Osteoblast (primary cell): ENCODE measurements at regions not wholly inside any gene's neighbourhood (a gene's known extent, or its start where the extent isn't known, plus 50 kb on each side); places are given as distances from the start of the nearest gene placed in this dataset.

Experiments used
- DNase-seq: peaks from one replicate; pipeline ENCODE4 v3.0.0; 2011; ENCODE audit warnings: low spot score, mixed read lengths; ENCODE audit not compliant: insufficient read length; ENCODE audit errors: missing footprints
- H2AFZ ChIP-seq: 2 replicates; pipeline ENCODE4 v1.6.0; 2011; ENCODE audit warnings: mild to moderate bottlenecking, low read length
- H3K27ac ChIP-seq: 2 replicates; pipeline ENCODE4 v1.5.1; 2011; ENCODE audit warnings: mild to moderate bottlenecking, low read depth, low read length, moderate library complexity
- H3K27me3 ChIP-seq: 2 replicates; pipeline ENCODE4 v1.6.0; 2012; ENCODE audit warnings: mild to moderate bottlenecking, control low read depth, inconsistent platforms, low read length, moderate library complexity; ENCODE audit not compliant: insufficient read depth
- H3K36me3 ChIP-seq: 2 replicates; pipeline ENCODE4 v1.5.1; 2011; ENCODE audit warnings: mild to moderate bottlenecking, low read length, control low read depth, moderate library complexity; ENCODE audit not compliant: insufficient read depth
- H3K4me1 ChIP-seq: 2 replicates; pipeline ENCODE4 v1.5.1; 2011; ENCODE audit warnings: mild to moderate bottlenecking, low read length, control low read depth, moderate library complexity; ENCODE audit not compliant: insufficient read depth
- H3K4me2 ChIP-seq: 2 replicates; pipeline ENCODE4 v1.6.0; 2011; ENCODE audit warnings: mild to moderate bottlenecking, low read length; ENCODE audit not compliant: insufficient read depth
- H3K4me3 ChIP-seq: fragments of 200-600 bp; sonication (generic); 3 replicates; pipeline ENCODE4 v1.5.1; 2012; ENCODE audit warnings: mild to moderate bottlenecking, low read length, inconsistent platforms; ENCODE audit not compliant: insufficient read depth
- H3K79me2 ChIP-seq: 2 replicates; pipeline ENCODE4 v1.6.0; 2012; ENCODE audit warnings: mild to moderate bottlenecking, low read length, control low read depth, inconsistent platforms; ENCODE audit not compliant: insufficient read depth
- H3K9me3 ChIP-seq: 2 replicates; pipeline ENCODE4 v1.5.1; 2011; ENCODE audit warnings: low read depth, low read length, control low read depth
- H4K20me1 ChIP-seq: 2 replicates; pipeline ENCODE4 v1.6.0; 2012; ENCODE audit warnings: mild to moderate bottlenecking, low read length, control low read depth; ENCODE audit not compliant: insufficient read depth
- CTCF ChIP-seq: IDR thresholded peaks from 2 replicates; pipeline ENCODE4 v1.5.1; 2011; ENCODE audit warnings: mild to moderate bottlenecking, low read depth, low read length, moderate library complexity; ENCODE audit errors: extremely low read depth

GRCh38 chr16:5526826-5527225, 429.2 kb upstream of the EEF2KMT start:
- TF ChIP-seq CTCF = no peak
- Histone ChIP-seq H3K4me1 (no peaks in the 10 kb centered on the region), H3K4me2 (no peak overlapping the region), H4K20me1 (no peaks in the 10 kb centered on the region), H3K79me2 (no peaks in the 10 kb centered on the region), H3K36me3 (no peaks in the 10 kb centered on the region), H2AFZ (no peak overlapping the region), H3K9me3 (no peaks in the 10 kb centered on the region), H3K4me3 (no peak overlapping the region), H3K27me3 (no peaks in the 10 kb centered on the region), H3K27ac (no peak overlapping the region)
- no peak for DNase-seq

GRCh38 chr16:5523829-5524228, 426.2 kb upstream of the EEF2KMT start:
- H3K4me1 ChIP-seq = no peaks in the 10 kb centered on the region

GRCh38 chr16:5516115-5516514, 418.5 kb upstream of the EEF2KMT start:
- no peaks in the 10 kb centered on the region for H3K27me3 ChIP-seq
- no peaks in the 10 kb centered on the region for H3K79me2 ChIP-seq
- H3K27ac ChIP-seq = no peak overlapping the region
- no peak overlapping the region for H3K4me2 ChIP-seq
- TF ChIP-seq CTCF = no peak
- H4K20me1 ChIP-seq = no peaks in the 10 kb centered on the region
- H3K4me3 ChIP-seq = no peak overlapping the region
- H3K4me1 ChIP-seq = no peaks in the 10 kb centered on the region
- no peaks in the 10 kb centered on the region for H3K36me3 ChIP-seq
- no peak overlapping the region for H2AFZ ChIP-seq
- DNase-seq = no peak
- H3K9me3 ChIP-seq = no peaks in the 10 kb centered on the region

More at GRCh38 chr16:5523829-5524228, 426.2 kb upstream of the EEF2KMT start:
- no peak for DNase-seq
- H3K27me3 ChIP-seq = no peaks in the 10 kb centered on the region
- H3K4me3 ChIP-seq = no peak overlapping the region
- H3K36me3 ChIP-seq = no peaks in the 10 kb centered on the region
- no peak overlapping the region for H3K27ac ChIP-seq
- no peak overlapping the region for H2AFZ ChIP-seq
- H3K9me3 ChIP-seq = no peaks in the 10 kb centered on the region
- H3K4me2 ChIP-seq = no peak overlapping the region
- no peaks in the 10 kb centered on the region for H4K20me1 ChIP-seq
- no peak for TF ChIP-seq CTCF
- H3K79me2 ChIP-seq = no peaks in the 10 kb centered on the region

- DNase-seq = no peak
- H3K27ac ChIP-seq = no peak overlapping the region
- H3K27me3 ChIP-seq = no peaks in the 10 kb centered on the region
- no peak overlapping the region for H3K4me3 ChIP-seq
- H4K20me1 ChIP-seq = no peaks in the 10 kb centered on the region
- TF ChIP-seq CTCF = no peak
- no peak overlapping the region for H3K4me2 ChIP-seq
- no peaks in the 10 kb centered on the region for H3K36me3 ChIP-seq
- peaks cover 3% of the 10 kb centered on the region for H3K9me3 ChIP-seq
- no peaks in the 10 kb centered on the region for H3K4me1 ChIP-seq
- H3K79me2 ChIP-seq = no peaks in the 10 kb centered on the region
- no peak overlapping the region for H2AFZ ChIP-seq
Observed at GRCh38 chr16:5512014-5512413, 414.4 kb upstream of the EEF2KMT start.
